DMS 273 treated with DMSO at 0.1 percent for 48 hours (cell line): ENCODE measurements at regions not wholly inside any gene's neighbourhood (a gene's known extent, or its start where the extent isn't known, plus 50 kb on each side); places are given as distances from the start of the nearest gene placed in this dataset.

Experiments
- DNase-seq: peaks from one replicate; lab custom pipeline; 2025; lab: John Stamatoyannopoulos, UW

- DNase-seq = no peak
These were observed 170.1 kb upstream of the DDX18 start for GRCh38 chr2:117644403-117644802.

DNA sequence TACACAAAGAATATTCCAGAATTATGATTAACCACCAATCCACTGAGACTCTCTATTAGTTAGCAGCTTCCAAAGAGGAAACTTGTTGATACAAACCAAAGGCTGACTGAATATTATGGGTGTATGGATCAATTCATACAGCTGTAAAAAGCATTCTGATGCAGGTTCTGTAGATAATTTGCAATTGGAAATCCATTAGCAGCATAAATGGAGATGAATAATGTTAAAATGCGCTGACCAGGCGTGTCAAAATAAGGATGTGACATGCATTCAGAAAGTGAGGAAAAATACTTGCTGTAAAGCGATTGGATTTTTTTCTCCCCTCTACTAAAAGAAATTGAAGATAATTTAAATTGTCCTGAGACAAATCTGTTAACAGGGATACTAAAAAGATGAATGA, 169.0 kb upstream of the DDX18 start:
- no peak for DNase-seq

DNA sequence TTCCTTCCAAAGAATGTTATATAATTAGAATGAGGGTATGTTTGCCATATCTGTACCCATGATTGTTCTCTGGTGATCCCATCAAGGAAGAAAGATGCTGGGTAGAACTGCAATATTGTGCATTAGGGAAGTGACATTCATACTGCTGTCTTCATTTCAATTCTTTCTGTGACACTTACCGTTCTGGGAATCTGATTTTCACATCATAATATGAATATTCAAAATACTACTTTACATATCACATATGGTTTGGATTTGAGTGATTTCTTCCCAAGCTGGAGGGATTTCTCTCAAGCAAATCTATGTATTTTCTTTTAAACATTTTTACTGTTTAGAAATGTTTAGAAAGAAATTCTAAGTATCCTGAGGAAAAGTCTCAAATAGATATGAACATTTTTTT, 168.4 kb upstream of the DDX18 start:
- no peak for DNase-seq

- no peak for DNase-seq
These were observed 167.6 kb upstream of the DDX18 start for GRCh38 chr2:117646872-117647271.

DNA sequence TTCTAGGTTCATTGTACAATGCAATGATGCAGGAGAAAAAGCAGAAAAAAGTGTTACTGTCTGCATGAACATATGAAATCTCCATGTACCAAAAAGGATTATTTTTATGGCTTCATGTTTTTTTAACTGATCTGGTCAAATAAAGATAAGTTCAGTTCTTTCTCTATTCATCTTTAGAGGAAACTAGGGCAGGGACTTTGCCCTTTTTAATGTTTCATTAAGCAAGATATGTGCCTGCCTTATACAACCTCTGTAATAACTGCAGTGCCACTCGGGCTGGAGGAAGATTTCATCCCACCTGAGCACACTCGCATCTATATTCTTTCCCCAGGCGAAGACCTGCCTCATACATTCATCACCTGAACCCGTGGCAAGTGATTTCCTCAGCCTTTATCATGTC, 157.9 kb upstream of the DDX18 start:
- no peak for DNase-seq

- no peak for DNase-seq
These were observed 152.9 kb upstream of the DDX18 start for GRCh38 chr2:117661619-117662018.

- no peak for DNase-seq
These were observed 140.3 kb upstream of the DDX18 start for GRCh38 chr2:117674172-117674571.

DNA sequence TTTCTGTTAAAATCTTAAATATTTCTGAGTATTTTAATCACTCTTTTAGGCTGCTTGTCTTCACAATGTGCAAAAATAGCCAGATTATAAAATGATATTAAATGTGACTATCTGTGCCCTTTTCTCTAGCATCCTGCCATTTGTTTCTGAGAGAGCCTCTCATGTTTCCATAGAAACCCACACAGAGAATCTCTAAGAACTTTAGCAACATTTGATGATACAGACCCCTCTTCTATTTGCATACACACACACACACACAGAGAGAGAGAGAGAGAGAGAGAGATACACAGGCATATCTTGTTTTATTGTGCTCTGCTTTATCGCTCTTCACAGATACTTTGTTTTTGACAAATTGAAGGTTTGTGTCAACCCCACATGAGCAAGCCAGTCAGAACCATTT, 134.5 kb upstream of the DDX18 start:
- no peak for DNase-seq

GRCh38 chr2:117684919-117685318, 129.6 kb upstream of the DDX18 start:
- DNase-seq = no peak

- DNase-seq = no peak
These were observed 127.8 kb upstream of the DDX18 start for GRCh38 chr2:117686699-117687098.

GRCh38 chr2:117691595-117691994, 122.9 kb upstream of the DDX18 start:
- no peak for DNase-seq

GRCh38 chr2:117692001-117692763, 122.3 kb upstream of the DDX18 start:
- no peak for DNase-seq

DNA sequence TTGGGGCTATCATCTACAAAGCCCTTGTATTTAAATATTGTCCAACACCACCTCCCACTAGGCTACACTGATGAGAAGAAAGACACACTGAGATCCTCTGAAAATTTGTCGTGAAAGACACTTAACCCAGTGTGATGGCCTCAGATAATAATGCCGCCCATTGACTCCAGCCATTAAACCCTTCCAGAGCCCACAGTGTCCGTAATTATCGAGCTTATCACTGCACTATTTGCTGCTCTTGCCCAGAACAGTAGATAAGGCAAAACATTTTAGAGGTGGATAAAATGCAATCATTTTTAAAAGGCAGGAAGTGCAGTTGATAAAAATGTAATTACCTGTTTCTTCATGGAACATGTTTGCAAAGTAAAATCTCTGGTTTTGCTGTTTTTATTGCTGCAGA, 121.3 kb upstream of the DDX18 start:
- no peak for DNase-seq

DNA sequence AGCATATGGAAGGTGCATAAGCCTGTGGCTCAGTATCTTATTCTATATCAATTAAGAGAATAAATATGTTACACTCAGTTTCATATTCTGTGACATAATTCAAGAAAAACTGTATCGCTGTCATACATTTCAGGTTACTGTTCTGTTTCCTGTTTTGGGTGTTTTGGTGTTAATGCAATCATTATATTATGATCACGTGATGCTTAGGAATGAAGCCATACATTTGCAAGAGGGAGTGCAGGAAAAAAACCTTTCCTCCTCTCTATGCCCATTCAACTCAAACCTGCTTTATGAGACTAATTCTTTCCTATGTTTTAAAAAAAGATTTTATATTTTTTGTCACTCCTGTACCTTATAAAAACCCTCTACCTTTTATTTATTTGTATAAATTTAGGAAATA, 120.8 kb upstream of the DDX18 start:
- no peak for DNase-seq

DNA sequence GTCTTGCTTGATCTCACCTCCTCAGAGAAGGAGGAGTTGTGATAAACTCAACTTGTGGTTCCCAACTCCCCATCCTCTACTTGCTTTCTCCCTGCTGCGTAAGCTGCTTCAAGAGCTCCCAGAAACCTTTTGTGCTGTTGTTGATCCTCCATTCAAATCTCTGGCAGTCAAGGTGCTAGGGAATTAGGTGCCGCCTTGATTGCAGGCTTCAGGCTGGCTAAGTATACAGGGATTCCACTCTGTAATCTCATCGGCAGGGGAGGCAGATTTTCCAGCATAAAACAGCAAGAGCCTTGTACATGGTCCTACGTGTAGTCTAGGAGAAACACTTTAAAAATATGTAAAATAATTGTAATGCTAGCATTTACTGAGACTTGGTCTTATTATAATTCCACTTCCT, 116.2 kb upstream of the DDX18 start:
- no peak for DNase-seq

- DNase-seq = no peak
These were observed 115.7 kb upstream of the DDX18 start for GRCh38 chr2:117698819-117699218.

- DNase-seq = no peak
These were observed 114.0 kb upstream of the DDX18 start for GRCh38 chr2:117700471-117700870.

GRCh38 chr2:117701365-117701764, 113.1 kb upstream of the DDX18 start:
- no peak for DNase-seq

DNA sequence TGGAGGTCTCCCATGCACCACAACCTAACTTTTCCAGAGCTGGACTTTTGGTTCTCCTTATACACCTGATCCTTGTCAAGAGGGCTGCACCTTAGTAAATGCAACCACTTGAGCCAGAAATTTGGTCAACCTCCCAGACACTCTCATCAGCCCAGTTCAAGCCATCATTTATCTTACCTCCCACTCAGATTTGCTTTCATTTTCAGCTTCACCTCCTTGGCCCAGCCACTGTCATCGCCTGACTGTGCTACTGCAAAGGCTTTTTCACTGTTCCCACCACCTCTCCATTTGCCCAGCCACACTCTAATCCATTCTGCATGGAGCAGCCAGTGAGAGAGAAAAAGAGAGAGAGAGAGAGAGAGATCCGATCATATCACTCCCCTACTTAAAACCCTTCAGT, 112.4 kb upstream of the DDX18 start:
- DNase-seq = no peak

DNA sequence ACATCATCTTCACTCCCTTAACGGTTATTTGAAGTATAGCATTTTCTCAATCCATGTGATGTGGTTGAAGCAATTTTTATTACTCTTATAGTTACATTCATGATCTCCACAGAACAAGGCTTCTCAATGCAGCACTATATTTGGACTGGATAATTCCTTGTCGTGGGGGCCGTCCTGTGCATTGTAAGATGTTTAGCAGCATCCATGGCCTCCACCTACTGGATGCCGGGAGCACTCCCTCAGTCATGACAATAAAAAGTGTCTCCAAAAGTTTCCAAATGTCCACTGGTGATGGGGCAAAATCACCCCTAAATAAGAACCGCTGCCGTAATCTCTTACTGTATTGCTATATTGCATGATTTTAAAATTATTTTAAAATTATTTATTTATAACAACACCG, 110.6 kb upstream of the DDX18 start:
- no peak for DNase-seq

DNA sequence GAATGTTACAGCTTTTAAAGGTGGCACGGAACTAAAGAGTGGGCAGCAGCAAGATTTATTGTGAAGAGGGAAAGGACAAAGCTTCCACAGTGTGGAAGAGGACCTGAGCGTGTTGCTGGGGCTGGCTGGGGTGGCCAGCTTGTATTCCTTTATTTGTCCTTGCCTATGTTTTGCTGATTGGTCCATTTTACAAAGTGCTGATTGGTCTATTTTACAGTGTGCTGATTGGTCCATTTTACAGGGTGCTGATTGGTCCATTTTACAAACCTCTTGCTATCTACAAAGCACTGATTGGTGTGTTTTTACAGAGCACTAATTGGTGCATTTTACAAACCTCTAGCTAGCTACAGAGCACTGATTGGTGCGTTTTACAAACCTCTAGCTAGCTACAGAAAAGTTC, 109.7 kb upstream of the DDX18 start:
- no peak for DNase-seq

- no peak for DNase-seq
These were observed 106.6 kb upstream of the DDX18 start for GRCh38 chr2:117707874-117708273.

GRCh38 chr2:117712684-117713083, 101.8 kb upstream of the DDX18 start:
- no peak for DNase-seq

DNA sequence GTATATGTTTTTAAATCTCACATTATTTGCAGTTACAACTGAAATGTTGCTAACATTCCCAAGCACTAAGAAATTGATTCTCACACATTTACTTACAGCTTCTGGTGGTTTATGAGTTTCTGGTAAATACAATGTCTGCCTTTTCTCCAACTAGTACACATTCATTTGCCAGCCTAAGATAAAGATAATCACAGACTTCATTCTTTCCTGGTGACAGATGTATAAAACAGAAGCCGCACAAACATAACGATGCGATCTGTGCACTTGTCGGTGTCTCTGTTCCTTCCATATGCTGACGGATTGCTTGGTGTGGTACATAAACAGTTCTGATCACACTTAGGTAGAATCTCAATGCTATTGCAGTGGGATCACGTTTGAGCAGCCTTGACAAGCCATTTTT, 100.4 kb upstream of the DDX18 start:
- DNase-seq = no peak
